KG1 (cell line): ENCODE measurements at regions not wholly inside any gene's neighbourhood (a gene's known extent, or its start where the extent isn't known, plus 50 kb on each side); places are given as distances from the start of the nearest gene placed in this dataset.
"Not testable (repeated sequence)": the region's sequence is repeated elsewhere in the genome, so short reads cannot be mapped to it uniquely, and the experiment has no call there.

ENCODE experiments used
- DNase-seq: peaks from one replicate; lab custom pipeline; 2025; lab: John Stamatoyannopoulos, UW

GRCh38 chr2:3115301-3116042 lies 262.1 kb downstream of the EIPR1 start:
- no peak for DNase-seq

GRCh38 chr2:3114406-3115185 lies 263.0 kb downstream of the EIPR1 start:
- DNase-seq: no peak

- no peak for DNase-seq
These were observed 263.8 kb downstream of the EIPR1 start for GRCh38 chr2:3113769-3114168.

GRCh38 chr2:3113122-3113521 lies 264.5 kb downstream of the EIPR1 start:
- no peak for DNase-seq

GRCh38 chr2:3112553-3112952 lies 265.1 kb downstream of the EIPR1 start:
- DNase-seq: no peak

- DNase-seq: no peak
These were observed 265.5 kb downstream of the EIPR1 start for GRCh38 chr2:3112131-3112530.

- no peak for DNase-seq
These were observed 266.5 kb downstream of the EIPR1 start for GRCh38 chr2:3110994-3111666.

- DNase-seq: no peak
These were observed 267.1 kb downstream of the EIPR1 start for GRCh38 chr2:3110555-3110954.

GRCh38 chr2:3108710-3109702 lies 268.6 kb downstream of the EIPR1 start:
- no peak for DNase-seq

- no peak for DNase-seq
These were observed 269.5 kb downstream of the EIPR1 start for GRCh38 chr2:3108105-3108504.

- DNase-seq: no peak
These were observed 270.1 kb downstream of the EIPR1 start for GRCh38 chr2:3107567-3107966.

GRCh38 chr2:3105814-3106569 lies 271.6 kb downstream of the EIPR1 start:
- DNase-seq: no peak

GRCh38 chr2:3104958-3105813 lies 272.4 kb downstream of the EIPR1 start:
- not testable (repeated sequence) for DNase-seq

GRCh38 chr2:3104261-3104660 lies 273.4 kb downstream of the EIPR1 start:
- DNase-seq: no peak

GRCh38 chr2:3102922-3103569 lies 274.6 kb downstream of the EIPR1 start:
- no peak for DNase-seq

GRCh38 chr2:3102081-3102921 lies 275.3 kb downstream of the EIPR1 start:
- no peak for DNase-seq

- no peak for DNase-seq
These were observed 276.3 kb downstream of the EIPR1 start for GRCh38 chr2:3101016-3101942.
